Activated naive CD8-positive, alpha-beta T cell treated with anti-CD3 and anti-CD28 coated beads for 36 hours (primary cell): ENCODE measurements at regions not wholly inside any gene's neighbourhood (a gene's known extent, or its start where the extent isn't known, plus 50 kb on each side); places are given as distances from the start of the nearest gene placed in this dataset.
"Not testable (repeated sequence)": the region's sequence is repeated elsewhere in the genome, so short reads cannot be mapped to it uniquely, and the experiment has no call there.

ENCODE experiments used
- DNase-seq: peaks from one replicate; pipeline ENCODE4 v3.0.0; 2021
- H3K27ac Mint-ChIP-seq: one replicate; pipeline ENCODE4 v1.8.0; 2022; ENCODE audit warnings: mild to moderate bottlenecking, moderate library complexity, mixed read lengths
- H3K27me3 Mint-ChIP-seq: one replicate; pipeline ENCODE4 v1.8.0; 2022; ENCODE audit warnings: mild to moderate bottlenecking, mixed read lengths
- H3K36me3 Mint-ChIP-seq: one replicate; pipeline ENCODE4 v1.8.0; 2021; ENCODE audit warnings: mild to moderate bottlenecking, mixed read lengths
- H3K4me1 Mint-ChIP-seq: one replicate; pipeline ENCODE4 v1.8.0; 2021; ENCODE audit warnings: mixed read lengths
- H3K4me3 Mint-ChIP-seq: one replicate; pipeline ENCODE4 v1.8.0; 2022; ENCODE audit warnings: mild to moderate bottlenecking, moderate library complexity, mixed read lengths
- H3K9me3 Mint-ChIP-seq: one replicate; pipeline ENCODE4 v1.8.0; 2022; ENCODE audit warnings: mixed read lengths

DNA sequence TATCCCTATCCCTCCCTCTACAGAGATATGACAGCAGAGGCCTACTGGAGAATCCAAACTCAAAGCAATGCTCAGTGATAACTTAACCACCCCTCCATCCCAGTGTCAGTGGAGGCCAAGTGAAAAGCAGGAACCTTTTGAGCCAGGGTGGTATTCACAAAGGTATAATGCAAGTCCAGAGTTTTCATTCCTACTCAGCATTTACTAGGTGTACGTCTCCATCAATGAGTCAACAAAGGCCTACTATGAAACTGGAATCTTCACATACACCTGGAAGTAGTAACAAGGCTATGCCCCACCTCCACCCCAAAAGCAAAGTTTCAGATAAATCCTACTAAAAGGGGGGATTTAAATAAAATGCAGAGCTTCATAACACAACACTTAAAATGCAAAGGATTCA lies 4761.7 kb upstream of the OR11H1 start:
- peaks cover 28% of the 10 kb centered on the region for H3K9me3 Mint-ChIP-seq
- not testable (repeated sequence) for H3K36me3 Mint-ChIP-seq, H3K27ac Mint-ChIP-seq, H3K4me3 Mint-ChIP-seq, H3K4me1 Mint-ChIP-seq, DNase-seq, H3K27me3 Mint-ChIP-seq

DNA sequence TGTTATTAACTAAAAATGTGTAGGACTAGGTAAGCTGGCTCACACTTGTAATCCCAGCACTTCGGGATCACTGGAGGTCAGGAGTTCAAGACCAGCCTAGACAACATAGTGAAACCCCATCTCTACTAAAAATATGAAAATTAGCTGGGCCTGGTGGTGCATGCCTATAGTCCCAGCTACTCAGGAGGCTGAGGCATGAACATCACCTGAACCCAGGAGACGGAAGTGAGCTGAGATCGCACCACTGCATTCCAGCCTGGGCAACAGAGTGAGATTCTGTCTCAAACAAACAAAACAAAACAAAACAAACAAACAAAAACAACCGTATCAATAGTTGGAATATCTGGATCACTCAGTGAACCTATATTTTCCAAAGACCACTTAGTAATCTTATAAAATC lies 4759.1 kb upstream of the OR11H1 start:
- not testable (repeated sequence) for H3K36me3 Mint-ChIP-seq, H3K4me1 Mint-ChIP-seq, H3K27ac Mint-ChIP-seq, H3K4me3 Mint-ChIP-seq, H3K27me3 Mint-ChIP-seq, DNase-seq
- peaks cover 37% of the 10 kb centered on the region for H3K9me3 Mint-ChIP-seq

DNA sequence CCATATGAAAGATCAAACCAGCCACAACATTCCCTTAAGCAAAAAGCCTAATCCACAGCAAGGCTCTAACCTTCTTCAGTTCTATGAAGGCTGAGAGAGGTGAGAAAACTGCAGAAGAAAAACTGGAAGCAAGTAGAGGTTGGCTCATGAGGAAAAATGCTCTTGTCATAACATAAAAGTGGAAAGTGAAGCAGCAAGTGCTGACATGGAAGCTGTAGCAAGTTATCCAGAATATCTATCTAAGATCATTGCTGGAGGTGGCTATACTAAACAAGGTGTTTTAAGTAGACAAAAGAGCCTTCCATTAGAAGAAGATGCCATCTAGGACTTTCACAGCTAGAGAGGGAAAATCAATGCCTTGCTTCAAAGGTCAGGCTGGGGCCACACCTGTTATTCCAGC lies 4756.2 kb upstream of the OR11H1 start:
- not testable (repeated sequence) for DNase-seq, H3K36me3 Mint-ChIP-seq, H3K4me3 Mint-ChIP-seq, H3K27me3 Mint-ChIP-seq, H3K4me1 Mint-ChIP-seq, H3K27ac Mint-ChIP-seq
- H3K9me3 Mint-ChIP-seq: peaks cover 40% of the 10 kb centered on the region

DNA sequence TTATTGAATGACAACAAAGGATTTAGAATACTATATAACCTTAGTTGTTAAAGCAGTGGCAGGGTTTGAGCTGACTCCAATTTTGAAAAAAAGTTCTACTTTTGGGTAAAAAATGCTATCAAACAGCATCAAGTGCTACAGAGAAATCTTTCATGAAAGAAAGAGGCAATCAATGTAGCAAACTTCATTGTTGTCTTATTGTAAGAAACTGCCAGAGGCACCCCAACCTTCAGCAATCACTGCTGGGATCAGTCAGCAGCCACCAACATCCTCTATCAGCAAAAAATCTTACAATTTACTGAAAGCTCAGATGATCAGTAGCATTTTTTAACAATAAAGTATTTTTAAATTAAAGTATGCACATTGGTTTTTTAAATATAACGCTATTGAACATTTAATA lies 4754.7 kb upstream of the OR11H1 start:
- H3K36me3 Mint-ChIP-seq, H3K4me1 Mint-ChIP-seq, H3K4me3 Mint-ChIP-seq, DNase-seq, H3K27ac Mint-ChIP-seq, H3K27me3 Mint-ChIP-seq: not testable (repeated sequence)
- peaks cover 31% of the 10 kb centered on the region for H3K9me3 Mint-ChIP-seq

DNA sequence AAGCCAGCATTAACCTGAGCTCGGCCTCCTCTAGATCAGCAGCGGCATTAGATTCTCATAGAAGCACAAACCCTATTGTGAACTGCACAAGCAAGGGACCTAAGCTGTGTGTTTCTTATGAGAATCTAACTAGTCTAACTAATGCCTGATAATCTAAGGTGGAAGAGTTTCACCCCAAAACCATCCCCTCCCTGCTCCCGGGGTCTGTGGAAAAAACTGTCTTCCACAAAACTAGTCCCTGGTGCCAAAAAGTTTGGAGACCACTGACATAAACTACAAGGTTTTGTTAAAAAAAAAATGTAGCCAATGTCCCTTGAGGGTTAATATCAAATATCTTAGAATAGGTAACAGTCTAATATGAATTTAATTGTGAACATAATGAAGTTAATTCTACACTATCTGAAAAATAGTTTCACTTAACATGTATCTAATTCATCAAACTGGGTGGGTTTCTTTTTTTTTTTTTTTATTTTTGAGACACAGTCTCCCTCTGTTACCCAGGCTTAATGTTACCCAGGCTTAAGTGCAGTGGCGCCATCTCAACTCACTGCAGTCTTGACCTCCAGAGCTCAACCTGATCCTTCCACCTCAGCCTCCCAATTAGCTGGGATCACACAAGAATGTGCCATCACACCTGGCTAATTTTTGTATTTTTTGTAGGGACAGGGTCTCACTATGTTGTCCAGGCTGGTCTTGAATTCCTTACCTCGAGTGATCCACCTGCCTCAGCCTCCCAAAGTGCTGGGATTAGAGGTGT lies 4752.2 kb upstream of the OR11H1 start:
- H3K36me3 Mint-ChIP-seq, DNase-seq, H3K27me3 Mint-ChIP-seq, H3K4me1 Mint-ChIP-seq, H3K4me3 Mint-ChIP-seq, H3K27ac Mint-ChIP-seq: not testable (repeated sequence)
- peaks cover 36% of the 10 kb centered on the region for H3K9me3 Mint-ChIP-seq

DNA sequence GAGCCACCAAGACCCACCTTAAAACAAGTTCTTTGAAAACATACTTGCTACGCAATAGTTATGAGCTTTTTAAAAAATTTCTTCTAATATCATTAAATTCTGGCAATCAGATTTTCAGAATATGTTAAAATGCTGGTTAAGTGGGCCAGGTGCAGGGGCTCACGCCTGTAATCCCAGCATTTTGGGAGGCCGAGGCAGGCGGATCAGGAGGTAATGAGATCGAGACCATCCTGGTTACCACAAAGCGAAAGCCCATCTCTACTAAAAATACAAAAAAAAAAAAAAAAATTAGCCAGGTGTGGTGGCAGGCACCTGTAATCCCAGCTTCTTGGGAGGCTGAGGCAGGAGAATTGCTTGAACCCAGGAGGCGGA lies 4751.6 kb upstream of the OR11H1 start:
- DNase-seq, H3K4me3 Mint-ChIP-seq, H3K27me3 Mint-ChIP-seq, H3K27ac Mint-ChIP-seq, H3K36me3 Mint-ChIP-seq, H3K4me1 Mint-ChIP-seq: not testable (repeated sequence)
- H3K9me3 Mint-ChIP-seq: peaks cover 40% of the 10 kb centered on the region

DNA sequence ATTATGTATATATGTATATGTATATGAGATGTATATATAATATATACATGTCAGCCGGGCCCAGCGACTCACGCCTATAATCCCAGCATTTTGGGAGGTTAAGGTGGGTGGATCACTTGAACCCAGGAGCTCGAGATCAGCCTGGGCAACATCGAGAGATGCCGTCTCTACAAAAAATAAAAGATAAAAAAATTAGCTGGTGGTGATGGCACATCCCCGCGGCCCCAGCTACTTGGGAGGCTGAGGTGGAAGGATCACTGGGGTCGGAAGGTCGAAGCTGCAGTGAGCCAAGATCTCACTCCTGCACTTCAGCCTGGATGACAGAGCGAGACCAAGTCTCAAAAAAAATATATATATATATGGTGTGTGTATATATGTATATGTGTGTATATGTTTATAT lies 4750.3 kb upstream of the OR11H1 start:
- H3K27ac Mint-ChIP-seq, H3K36me3 Mint-ChIP-seq, DNase-seq, H3K4me1 Mint-ChIP-seq, H3K27me3 Mint-ChIP-seq, H3K4me3 Mint-ChIP-seq: not testable (repeated sequence)
- H3K9me3 Mint-ChIP-seq: peaks cover 38% of the 10 kb centered on the region

DNA sequence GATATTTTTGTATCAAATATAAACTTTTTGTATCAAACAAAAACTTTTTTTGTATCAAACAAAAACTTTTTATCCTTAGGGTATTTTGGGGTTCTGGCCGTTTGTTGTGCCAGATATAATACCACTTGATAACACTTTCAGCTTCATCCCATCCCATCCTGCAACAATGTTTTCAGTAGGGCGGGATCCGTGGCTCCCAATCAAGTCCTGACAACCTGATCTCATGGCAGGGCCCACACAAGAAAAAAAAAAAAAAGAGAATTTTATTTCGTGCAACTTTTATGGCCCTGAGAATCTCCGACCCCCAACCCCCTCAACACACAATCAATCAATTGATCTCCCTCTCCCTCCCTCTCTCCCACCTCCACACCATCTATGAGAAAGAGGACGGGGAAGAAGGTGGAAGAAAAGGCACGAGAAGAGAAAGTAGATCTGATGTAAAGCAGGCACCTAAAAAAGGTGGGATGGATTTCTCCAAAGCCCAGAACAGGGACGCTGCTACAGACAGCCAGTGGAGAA lies 4749.6 kb upstream of the OR11H1 start:
- no peak for DNase-seq
- Mint-ChIP-seq H3K9me3 (peaks cover 38% of the 10 kb centered on the region), H3K4me3 (no peak overlapping the region), H3K4me1 (no peaks in the 10 kb centered on the region), H3K27me3 (no peaks in the 10 kb centered on the region), H3K36me3 (no peaks in the 10 kb centered on the region), H3K27ac (no peak overlapping the region)

DNA sequence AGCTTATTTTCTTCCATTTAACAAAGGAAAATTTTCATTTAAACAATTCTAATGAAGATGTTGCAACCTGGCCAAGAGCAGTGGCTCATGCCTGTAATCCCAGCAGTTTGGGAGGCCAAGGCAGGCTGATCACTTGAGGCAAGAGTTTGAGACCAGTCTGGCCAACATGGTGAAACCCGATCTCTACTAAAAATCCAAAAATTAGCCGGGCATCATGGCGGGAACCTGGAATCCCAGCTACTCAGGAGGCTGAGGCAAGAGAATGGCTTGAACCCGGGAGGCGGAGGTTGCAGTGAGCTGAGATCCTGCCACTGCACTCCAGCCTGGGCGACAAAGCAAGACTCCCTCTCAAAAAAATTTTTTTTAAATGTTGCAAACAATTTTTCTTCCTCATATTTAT lies 4748.8 kb upstream of the OR11H1 start:
- not testable (repeated sequence) for H3K4me3 Mint-ChIP-seq, H3K4me1 Mint-ChIP-seq, DNase-seq, H3K27me3 Mint-ChIP-seq, H3K36me3 Mint-ChIP-seq, H3K27ac Mint-ChIP-seq
- H3K9me3 Mint-ChIP-seq: peaks cover 38% of the 10 kb centered on the region

DNA sequence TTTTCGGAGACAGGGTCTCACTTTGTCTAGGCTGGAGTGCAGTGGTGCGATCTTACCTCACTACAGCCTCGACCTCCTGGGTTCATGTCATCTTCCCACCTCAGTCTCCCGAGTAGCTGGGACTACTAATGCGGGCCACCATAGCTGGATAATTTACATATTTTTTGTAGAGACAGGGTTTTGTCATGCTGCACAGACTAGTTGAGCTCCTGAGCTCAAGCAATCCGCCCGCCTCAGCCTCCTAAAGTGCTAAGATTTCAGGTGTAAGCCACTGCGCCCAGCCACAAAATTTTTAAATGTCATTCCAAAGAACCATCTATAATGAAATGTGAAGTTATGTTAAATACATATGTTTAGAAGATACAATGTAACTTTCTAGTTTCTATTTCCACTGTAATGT lies 4747.7 kb upstream of the OR11H1 start:
- H3K4me3 Mint-ChIP-seq: no peak overlapping the region
- H3K36me3 Mint-ChIP-seq: no peaks in the 10 kb centered on the region
- no peak for DNase-seq

DNA sequence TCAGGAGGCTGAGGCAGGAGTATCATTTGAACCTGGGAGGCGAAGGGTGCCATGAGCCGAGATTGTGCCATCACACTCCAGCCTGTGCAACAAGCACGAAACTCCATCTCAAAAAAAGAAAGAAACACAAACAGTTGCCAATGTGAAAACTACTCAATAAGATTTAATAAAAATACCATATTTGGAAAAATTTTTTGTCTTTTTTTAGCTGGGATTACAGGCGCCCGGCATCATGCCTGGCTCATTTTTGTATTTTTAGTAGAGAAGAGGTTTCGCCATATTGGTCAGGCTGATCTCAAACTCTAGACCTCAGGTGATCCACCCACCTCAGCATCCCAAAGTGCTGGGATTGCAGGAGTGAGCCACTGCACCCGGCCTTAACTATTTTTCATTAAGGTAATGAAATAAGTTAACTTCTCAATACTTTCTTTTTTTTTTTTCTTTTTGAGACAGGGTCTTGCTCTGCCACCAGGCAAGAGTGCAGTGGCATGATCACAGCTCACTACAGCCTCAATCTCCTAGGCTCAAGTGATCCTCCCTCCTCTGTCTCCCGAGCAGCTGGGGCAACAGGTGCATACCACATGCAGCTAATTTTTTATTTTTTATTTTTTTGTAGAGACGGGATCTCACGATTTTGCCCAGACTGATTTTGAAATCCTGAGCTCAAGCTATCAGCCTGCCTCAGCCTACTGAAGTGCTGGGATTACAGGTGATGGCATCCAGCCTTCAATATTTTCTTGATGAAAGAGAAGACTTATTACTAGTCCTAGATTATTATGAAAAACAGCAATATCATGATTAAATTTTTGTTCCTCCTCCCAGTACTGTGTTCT lies 4746.2 kb upstream of the OR11H1 start:
- Mint-ChIP-seq H3K4me3 (no peak overlapping the region), H3K9me3 (peaks cover 32% of the 10 kb centered on the region), H3K4me1 (no peaks in the 10 kb centered on the region), H3K27ac (no peak overlapping the region), H3K36me3 (no peaks in the 10 kb centered on the region), H3K27me3 (no peaks in the 10 kb centered on the region)
- no peak for DNase-seq

More for the DNA sequence above, 4747.7 kb upstream of the OR11H1 start:
- Mint-ChIP-seq H3K4me1 (no peaks in the 10 kb centered on the region), H3K27ac (no peak overlapping the region), H3K27me3 (no peaks in the 10 kb centered on the region), H3K9me3 (peaks cover 33% of the 10 kb centered on the region)
